GM12878 (cell line): ENCODE measurements at regions not wholly inside any gene's neighbourhood (a gene's known extent, or its start where the extent isn't known, plus 50 kb on each side); places are given as distances from the start of the nearest gene placed in this dataset.

ENCODE experiments used
- ATAC-seq: fragments of 200-7000 bp; cut with Tn5 transposase; 3 replicates; pipeline ENCODE4 v1.9.1; 2020; ENCODE audit warnings: mild to moderate bottlenecking, moderate library complexity
- BruUV-seq: library from RNA; stranded (reverse); fragments of 400-500 nt; replicated peaks from 2 replicates; lab custom pipeline; 2021; lab: Mats Ljungman, UMichigan
- CTCF ChIA-PET: fragments of 300-600 bp; sonication (Branson Sonifier 250); formaldehyde crosslinking; extraction: SDS; loops from one replicate; lab custom pipeline; 2021; ENCODE audit warnings: inconsistent platforms; lab: Yijun Ruan, JAX
- POLR2A ChIA-PET: fragments of 350-600 bp; formaldehyde crosslinking; extraction: SDS; loops from one replicate; lab custom pipeline; 2021; ENCODE audit warnings: inconsistent platforms; lab: Charles Lee
- RAD21 ChIA-PET: fragments of 300-600 bp; sonication (Branson Sonifier 250); formaldehyde crosslinking; loops from one replicate; lab custom pipeline; 2023; ENCODE audit warnings: antibody characterized with exemption; ENCODE audit not compliant: unreplicated experiment; lab: Charles Lee
- SMC1A ChIA-PET: fragments of 300-600 bp; sonication (Branson Sonifier 250); formaldehyde crosslinking; loops from one replicate; lab custom pipeline; 2023; ENCODE audit not compliant: unreplicated experiment, uncharacterized antibody; lab: Charles Lee
- DNase-seq: peaks from one replicate; pipeline ENCODE4 v3.0.0-alpha.2; 2011; ENCODE audit warnings: low read depth, low spot score
- FAIRE-seq: peaks from 3 replicates; lab custom pipeline; 2011; peaks lifted over from hg19 to GRCh38; lab: Jason Lieb, UNC
- H2AFZ ChIP-seq: 2 replicates; pipeline ENCODE4 v1.6.0; 2011; ENCODE audit warnings: low read depth, low read length, control low read depth; ENCODE audit not compliant: control insufficient read depth
- H3K27ac ChIP-seq: 2 replicates; pipeline ENCODE4 v1.5.1; 2011; ENCODE audit warnings: control low read depth; ENCODE audit not compliant: control insufficient read depth, insufficient read depth
- H3K27me3 ChIP-seq, 2 experiments: replicated peaks in 1 of 2; 2 replicates each; pipeline versions ENCODE4 v1.6.0 to v1.6.1; 2011; ENCODE audit warnings: low read length in 1 of 2; ENCODE audit not compliant: control insufficient read depth in 2 of 2, insufficient read depth in 2 of 2
- H3K36me3 ChIP-seq, 2 experiments: 2 replicates each; pipeline ENCODE4 v1.5.1; 2011; ENCODE audit warnings: low read length in 1 of 2; ENCODE audit not compliant: control insufficient read depth in 2 of 2, insufficient read depth in 2 of 2
- H3K4me1 ChIP-seq: 2 replicates; pipeline ENCODE4 v1.6.1; 2011; ENCODE audit warnings: mild to moderate bottlenecking, low read length, moderate library complexity, mixed read lengths; ENCODE audit not compliant: control insufficient read depth, insufficient read depth
- H3K4me2 ChIP-seq: 2 replicates; pipeline ENCODE4 v1.6.0; 2011; ENCODE audit warnings: control low read depth; ENCODE audit not compliant: control insufficient read depth, insufficient read depth
- H3K4me3 ChIP-seq: fragments of 200-600 bp; sonication (generic); 2 replicates; pipeline ENCODE4 v1.5.1; 2016
- H3K79me2 ChIP-seq: 2 replicates; pipeline ENCODE4 v1.6.0; 2011; ENCODE audit warnings: low read length; ENCODE audit not compliant: control insufficient read depth, insufficient read depth
- H3K9ac ChIP-seq: 2 replicates; pipeline ENCODE4 v1.8.0; 2011; ENCODE audit warnings: low read length, control low read depth, mixed read lengths; ENCODE audit not compliant: control insufficient read depth, insufficient read depth
- H3K9me3 ChIP-seq: replicated peaks from 3 replicates; pipeline ENCODE4 v1.5.1; 2011; ENCODE audit warnings: mild to moderate bottlenecking, low read length; ENCODE audit not compliant: control insufficient read depth, insufficient read depth
- H4K20me1 ChIP-seq: 2 replicates; pipeline ENCODE4 v1.6.0; 2011; ENCODE audit not compliant: control insufficient read depth, insufficient read depth
- HSF1 ChIP-seq: fragments of 150-350 bp; IDR thresholded peaks from 2 replicates; pipeline ENCODE4 v1.6.1; 2014; ENCODE audit warnings: mild to moderate bottlenecking, low read depth, low read length
- IKZF2 ChIP-seq, 2 experiments: fragments of 450-650 bp; IDR thresholded peaks; 2 replicates each; pipeline ENCODE4 v1.6.1; 2017; ENCODE audit warnings: mild to moderate bottlenecking in 2 of 2, moderate library complexity in 2 of 2
- JUND ChIP-seq: IDR thresholded peaks from 2 replicates; pipeline ENCODE4 v1.6.1; 2012; ENCODE audit warnings: low read depth, mild to moderate bottlenecking, low read length, improper control_type of control experiment, moderate library complexity
- NR2F1 ChIP-seq: fragments of 450-650 bp; conservative IDR thresholded peaks from 2 replicates; pipeline ENCODE4 v1.6.1; 2017; ENCODE audit warnings: mild to moderate bottlenecking
- ZZZ3 ChIP-seq: IDR thresholded peaks from 2 replicates; pipeline ENCODE4 v1.6.1; 2011; ENCODE audit warnings: low read depth; ENCODE audit not compliant: control insufficient read depth, insufficient read length
- WGBS: methylation state at CpG from one replicate; pipeline ENCODE4 v1.1.6; 2016; ENCODE audit warnings: low lambda C conversion rate; ENCODE audit not compliant: insufficient replicate concordance, insufficient coverage; ENCODE audit errors: missing lambda C conversion rate; 5-methylcytosine and 5-hydroxymethylcytosine counted together
- in situ Hi-C: fragments of 300-500 bp; cut with MboI; formaldehyde crosslinking; loops from 9 replicates; pipeline ENCODE4 v1.14.3; 2018; ENCODE audit warnings: mixed read lengths
- intact Hi-C: fragments of 100-400 bp; cut with micrococcal nuclease; formaldehyde crosslinking; loops from one replicate; pipeline ENCODE4 v1.14.2; 2022; ENCODE audit not compliant: unreplicated experiment

GRCh38 chr3:127392156-127392490 is 104.3 kb upstream of the PRR20G start:
- ChIA-PET POLR2A (no interaction called here), SMC1A (no interaction called here), CTCF (interaction anchor here (1.3 kb wide), 1 partner anchor 95 kb away, joined by 3 read pairs; no protein-coding TSS in a partner anchor), RAD21 (no interaction called here)
- Histone ChIP-seq H3K9ac (no peak overlapping the region), H3K4me1 (no peaks in the 10 kb centered on the region), H3K27me3 (peaks cover 0 to 2% of the 10 kb centered on the region in 2 experiments; a peak in 2 of 4 replicates), H3K36me3 (no peaks in the 10 kb centered on the region), H2AFZ (no peak overlapping the region), H3K79me2 (no peaks in the 10 kb centered on the region), H3K4me3 (no peak overlapping the region), H3K9me3 (no peaks in the 10 kb centered on the region), H4K20me1 (no peaks in the 10 kb centered on the region), H3K27ac (no peak overlapping the region), H3K4me2 (no peak overlapping the region)
- WGBS, result 0% methylated on average over 7 of the region's 8 CpGs
- in situ Hi-C loops, result no loop called here
- intact Hi-C loops, result no loop called here
- FAIRE-seq (no peak), ATAC-seq (no peak), DNase-seq (no peak)
- TF ChIP-seq IKZF2 (IDR thresholded peaks at IDR 0.05) (no peak), HSF1 (no peak)
- BruUV-seq, result no TSS peak

GRCh38 chr3:127391436-127392155 is 103.8 kb upstream of the PRR20G start:
- H3K9me3 ChIP-seq, result no peaks in the 10 kb centered on the region
- POLR2A ChIA-PET, result no interaction called here

More at GRCh38 chr3:127391436-127392155, 103.8 kb upstream of the PRR20G start:
- ChIA-PET SMC1A (no interaction called here), CTCF (interaction anchor here (1.3 kb wide), 1 partner anchor 95 kb away, joined by 3 read pairs; no protein-coding TSS in a partner anchor), RAD21 (no interaction called here)
- BruUV-seq, result no TSS peak
- TF ChIP-seq ZZZ3, result no peak
- no peak for TF ChIP-seq NR2F1
- TF ChIP-seq JUND, result no peak
- ATAC-seq (no peak), DNase-seq (no peak), FAIRE-seq (no peak)
- no peak overlapping the region for H3K4me3 ChIP-seq
- intact Hi-C loops, result no loop called here
- H3K36me3 ChIP-seq, result no peaks in the 10 kb centered on the region
- H3K4me2 ChIP-seq, result no peak overlapping the region
- in situ Hi-C loops, result no loop called here
- H3K9ac ChIP-seq, result no peak overlapping the region
- no peak overlapping the region for H3K27ac ChIP-seq
- WGBS, result 15% methylated on average over 14 of the region's 14 CpGs
- H3K4me1 ChIP-seq, result no peaks in the 10 kb centered on the region
- H3K27me3 ChIP-seq, result peaks cover 0 to 2% of the 10 kb centered on the region in 2 experiments; a peak in 2 of 4 replicates
- no peaks in the 10 kb centered on the region for H3K79me2 ChIP-seq
- no peaks in the 10 kb centered on the region for H4K20me1 ChIP-seq
- no peak overlapping the region for H2AFZ ChIP-seq
